HG02870 (cell line): ENCODE measurements at regions not wholly inside any gene's neighbourhood (a gene's known extent, or its start where the extent isn't known, plus 50 kb on each side); places are given as distances from the start of the nearest gene placed in this dataset.

Experiments used
- ATAC-seq: cut with Tn5 transposase; IDR thresholded peaks from one replicate; pipeline ENCODE4 v1.9.1; 2021; ENCODE audit warnings: mild to moderate bottlenecking, moderate library complexity; ENCODE audit not compliant: unreplicated experiment

GRCh38 chr4:177923888-177924287 is 481.7 kb upstream of the AGA start:
- ATAC-seq, result no peak

- no peak for ATAC-seq
These were observed 494.8 kb upstream of the AGA start for GRCh38 chr4:177937041-177937440.

GRCh38 chr4:177938226-177938625 is 496.0 kb upstream of the AGA start:
- no peak for ATAC-seq

GRCh38 chr4:177945268-177945667 is 503.0 kb upstream of the AGA start:
- ATAC-seq, result no peak

GRCh38 chr4:177947607-177948006 is 505.4 kb upstream of the AGA start:
- no peak for ATAC-seq

GRCh38 chr4:177948853-177949252 is 506.6 kb upstream of the AGA start:
- no peak for ATAC-seq

GRCh38 chr4:177951026-177951425 is 508.8 kb upstream of the AGA start:
- no peak for ATAC-seq

GRCh38 chr4:177952723-177953122 is 510.5 kb upstream of the AGA start:
- ATAC-seq, result no peak

- ATAC-seq, result no peak
These were observed 515.5 kb upstream of the AGA start for GRCh38 chr4:177957596-177958360.

GRCh38 chr4:177960566-177960965 is 518.3 kb upstream of the AGA start:
- ATAC-seq, result no peak

- ATAC-seq, result no peak
These were observed 519.6 kb upstream of the AGA start for GRCh38 chr4:177961761-177962380.

GRCh38 chr4:177964061-177964460 is 521.8 kb upstream of the AGA start:
- no peak for ATAC-seq

GRCh38 chr4:177964693-177965168 is 522.5 kb upstream of the AGA start:
- no peak for ATAC-seq

- no peak for ATAC-seq
These were observed 525.1 kb upstream of the AGA start for GRCh38 chr4:177967328-177967727.

GRCh38 chr4:177968817-177969442 is 526.7 kb upstream of the AGA start:
- no peak for ATAC-seq

- no peak for ATAC-seq
These were observed 532.2 kb upstream of the AGA start for GRCh38 chr4:177974461-177974860.

- ATAC-seq, result no peak
These were observed 533.2 kb upstream of the AGA start for GRCh38 chr4:177975315-177975987.

GRCh38 chr4:177986236-177986635 is 544.0 kb upstream of the AGA start:
- ATAC-seq, result no peak

- no peak for ATAC-seq
These were observed 545.7 kb upstream of the AGA start for GRCh38 chr4:177987896-177988295.

GRCh38 chr4:177989503-177990201 is 547.4 kb upstream of the AGA start:
- no peak for ATAC-seq

GRCh38 chr4:178003098-178003657 is 560.9 kb upstream of the AGA start:
- ATAC-seq, result no peak
